M059J (cell line): ENCODE measurements at regions not wholly inside any gene's neighbourhood (a gene's known extent, or its start where the extent isn't known, plus 50 kb on each side); places are given as distances from the start of the nearest gene placed in this dataset.
A peak's percentile ranks its signal among the peaks of the same experiment; 100 is the strongest.
"Not testable (repeated sequence)": the region's sequence is repeated elsewhere in the genome, so short reads cannot be mapped to it uniquely, and the experiment has no call there.

Source experiments
- DNase-seq: peaks from one replicate; pipeline ENCODE4 v3.0.0-alpha.2; 2012; ENCODE audit warnings: low read depth

DNA sequence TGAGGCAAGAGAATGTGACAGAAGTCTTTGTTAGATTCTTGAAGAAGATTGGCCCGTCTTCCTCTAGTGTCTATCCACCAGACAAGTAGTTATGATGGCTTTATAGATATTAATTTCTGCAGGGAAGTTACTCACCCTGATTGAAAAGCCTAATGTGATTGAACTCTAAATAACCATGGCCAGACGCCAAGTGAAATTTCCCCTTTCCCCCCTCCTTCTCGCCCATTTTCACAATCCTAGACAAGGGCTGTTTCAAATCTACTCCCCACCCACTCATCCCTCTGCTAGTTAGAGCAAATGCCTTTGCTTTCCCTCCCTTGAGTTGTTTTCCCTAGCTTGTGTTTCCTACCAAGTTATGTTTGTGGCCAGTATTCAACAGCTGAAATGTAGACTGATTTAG lies 182.5 kb downstream of the TMEM167A start:
- DNase-seq: no peak

DNA sequence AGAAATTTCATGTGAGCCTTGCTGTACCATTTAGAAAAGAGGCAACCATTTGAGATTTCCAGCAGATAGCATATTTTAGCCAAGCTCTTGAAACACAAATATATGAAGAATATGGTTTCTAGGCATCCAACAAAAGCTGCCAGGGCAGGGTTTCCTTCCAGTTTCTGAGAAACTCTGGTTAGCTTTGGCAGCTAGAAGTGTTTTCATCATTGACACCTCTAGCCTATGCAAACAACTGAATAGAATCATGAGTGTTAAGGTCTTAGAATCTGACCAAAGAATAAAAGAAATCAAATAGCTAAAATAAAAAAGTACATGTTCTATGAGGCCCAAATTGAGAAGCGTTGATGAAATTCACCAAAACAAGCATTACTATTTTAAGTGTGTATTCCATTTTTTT lies 188.1 kb downstream of the TMEM167A start:
- no peak for DNase-seq

DNA sequence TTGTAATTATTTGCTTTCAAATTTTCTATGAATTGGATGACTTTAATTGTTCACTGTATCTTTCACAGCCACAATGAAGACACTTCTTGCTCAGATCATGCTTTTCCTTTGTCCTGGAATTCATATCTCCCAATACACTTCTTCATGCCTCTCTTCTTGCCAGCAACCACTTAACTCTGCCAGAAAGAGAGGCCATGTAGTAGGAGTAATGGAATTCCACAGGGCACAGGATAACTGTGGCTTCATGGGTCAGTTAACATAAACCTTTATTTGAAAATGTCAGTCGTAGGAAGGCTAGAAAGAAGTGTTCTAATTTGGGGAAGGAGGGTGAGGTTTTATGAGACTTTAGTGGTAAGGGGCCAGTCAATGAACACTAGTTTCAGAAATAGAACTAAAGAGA lies 190.3 kb downstream of the TMEM167A start:
- DNase-seq: peak; percentile 40

DNA sequence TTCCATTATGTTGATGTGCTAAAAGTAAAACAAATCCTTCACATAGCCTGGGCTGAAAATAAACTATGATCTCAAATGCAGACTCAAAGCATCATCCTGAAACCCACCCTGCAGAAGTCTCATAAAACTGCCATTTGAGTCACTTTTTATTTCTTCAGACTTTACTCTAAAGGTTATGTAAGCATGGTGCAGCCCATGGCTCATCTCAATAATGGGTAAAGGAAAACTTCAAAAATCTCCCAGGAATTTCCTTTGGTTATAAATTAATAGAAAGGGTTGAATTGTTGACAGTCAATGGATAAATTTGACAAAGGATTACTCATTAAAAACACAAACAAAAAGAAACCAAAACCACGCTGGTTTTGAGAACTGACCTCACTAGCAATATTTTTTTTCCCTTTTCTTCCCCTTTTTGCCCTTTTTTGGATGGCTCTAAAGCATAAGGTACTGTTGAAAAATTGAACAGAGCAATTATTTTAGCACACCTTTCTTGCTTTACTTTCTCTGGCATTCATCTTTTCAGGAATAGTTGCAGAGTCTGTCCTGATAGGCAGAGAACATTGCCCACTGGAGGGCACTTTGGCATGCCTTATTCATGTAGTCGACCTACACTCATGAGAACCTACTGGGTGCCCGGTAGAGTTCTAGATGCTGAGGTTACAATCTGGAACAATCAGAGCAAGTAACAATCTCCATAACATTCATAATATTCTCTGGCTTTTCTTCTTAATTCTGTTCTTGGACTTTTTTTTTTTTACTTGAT lies 191.4 kb downstream of the TMEM167A start:
- peak; percentile 65 for DNase-seq

DNA sequence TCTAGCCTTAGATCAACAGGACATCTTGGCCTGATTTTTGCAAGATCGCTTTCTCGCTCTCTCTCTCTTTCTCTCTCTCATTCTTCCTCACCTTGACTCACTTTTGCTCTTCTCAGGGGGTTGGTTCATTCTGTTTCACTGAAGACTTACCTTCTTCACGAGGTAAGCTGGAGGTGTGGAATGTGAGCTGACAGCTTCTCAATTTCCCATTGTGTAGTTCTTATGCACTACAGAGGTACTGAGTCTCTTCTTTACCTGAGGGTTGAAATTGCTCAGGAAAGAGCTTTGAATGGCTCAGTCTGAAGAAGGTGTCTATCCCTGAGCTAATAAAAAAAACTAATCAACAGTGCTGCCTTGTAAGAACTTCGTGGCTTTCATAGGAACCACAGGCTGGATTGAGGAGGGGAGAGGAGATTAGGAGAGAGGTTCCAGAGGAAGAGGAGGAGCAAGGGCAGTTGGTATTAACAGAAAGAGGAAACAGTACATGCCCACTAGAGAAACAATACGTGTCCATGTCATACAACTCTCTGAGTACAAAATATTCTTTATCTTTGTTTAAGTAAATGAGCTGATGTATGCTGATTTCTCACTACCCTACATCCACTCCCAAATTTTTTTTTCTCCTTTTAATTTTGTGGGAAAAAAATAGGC lies 192.2 kb downstream of the TMEM167A start:
- DNase-seq: no peak

DNA sequence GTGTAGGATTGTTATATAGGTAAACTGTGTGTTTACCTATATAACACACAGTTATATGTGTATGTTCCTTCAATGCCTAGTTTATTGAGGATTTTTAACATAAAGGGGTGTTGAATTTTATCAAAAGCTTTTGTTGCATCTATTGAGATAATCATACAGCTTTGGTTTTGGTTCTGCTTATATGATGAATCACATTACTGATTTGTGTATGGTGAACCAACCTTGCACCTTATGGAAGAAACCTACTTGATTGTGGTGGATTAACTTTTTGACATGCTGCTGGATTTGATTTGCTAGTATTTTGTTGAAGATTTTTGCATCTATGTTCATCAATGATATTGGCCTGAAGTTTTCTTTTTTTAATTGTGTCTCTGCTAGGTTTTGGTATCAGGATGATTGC lies 194.9 kb downstream of the TMEM167A start:
- no peak for DNase-seq

DNA sequence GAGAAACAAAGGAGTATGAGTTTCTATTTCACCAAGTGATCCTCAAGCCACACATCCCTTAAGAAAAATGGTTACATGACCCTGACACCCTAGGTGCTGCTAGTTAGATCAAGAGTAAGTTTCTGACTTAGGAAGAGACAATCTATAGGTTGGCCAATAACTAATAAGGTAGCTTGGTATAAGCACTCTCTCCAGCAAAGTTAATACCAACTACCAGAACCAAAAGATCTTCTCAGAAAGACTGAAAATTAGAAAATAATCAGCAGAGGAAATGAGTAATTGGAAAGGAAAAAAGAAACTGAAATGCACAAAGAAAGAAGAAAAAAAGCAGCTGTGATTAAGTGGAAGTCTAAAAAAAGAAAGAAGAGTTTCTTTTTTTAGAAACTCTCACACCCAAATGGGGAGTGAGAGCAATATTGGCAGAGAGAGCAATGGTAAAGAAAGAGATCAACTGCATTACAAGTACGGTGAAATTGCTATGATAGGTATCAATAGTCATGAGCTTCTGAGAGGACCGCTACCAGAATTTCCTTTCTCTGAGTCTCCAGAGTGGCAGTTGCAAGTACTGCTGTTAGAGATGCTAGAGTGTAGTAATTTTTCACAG lies 195.5 kb downstream of the TMEM167A start:
- DNase-seq: no peak

DNA sequence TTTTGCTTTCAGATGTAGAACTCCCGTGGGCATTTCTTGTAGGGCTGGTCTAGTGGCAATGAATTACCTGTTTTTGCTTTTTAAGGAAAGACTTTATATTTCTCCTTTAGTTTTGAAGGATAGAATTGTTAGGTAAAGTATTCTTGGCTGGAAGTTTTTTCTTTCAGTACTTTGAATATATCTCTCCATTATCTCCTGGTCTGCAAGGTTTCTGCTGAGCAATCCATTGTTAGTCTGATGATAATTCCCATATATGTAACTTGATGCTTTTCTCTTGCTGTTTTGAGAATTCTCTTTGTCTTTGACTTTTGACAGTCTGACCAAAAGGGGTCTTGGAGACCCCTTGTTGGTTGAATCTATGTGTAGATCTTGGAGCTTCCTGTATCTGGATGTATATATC lies 198.1 kb downstream of the TMEM167A start:
- DNase-seq: no peak

DNA sequence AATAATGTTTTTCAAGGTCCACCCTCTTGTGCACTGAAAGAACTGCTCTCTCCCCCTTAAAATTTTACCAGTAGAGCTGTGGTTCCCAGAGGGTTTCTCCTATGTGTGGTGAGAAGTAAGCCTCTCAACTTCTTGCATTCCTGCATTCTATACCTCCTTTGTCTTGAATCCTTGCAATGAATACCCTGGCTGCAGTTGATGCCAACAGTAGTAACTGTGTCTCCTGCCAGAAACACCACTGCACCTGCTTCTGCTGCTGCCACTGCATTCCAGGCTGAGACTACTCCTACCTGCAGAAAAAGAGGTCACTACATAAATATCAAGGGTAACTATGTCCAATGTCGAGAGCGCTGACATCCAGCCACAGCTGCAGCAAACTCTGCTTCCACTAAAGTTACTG lies 203.7 kb downstream of the TMEM167A start:
- no peak for DNase-seq

DNA sequence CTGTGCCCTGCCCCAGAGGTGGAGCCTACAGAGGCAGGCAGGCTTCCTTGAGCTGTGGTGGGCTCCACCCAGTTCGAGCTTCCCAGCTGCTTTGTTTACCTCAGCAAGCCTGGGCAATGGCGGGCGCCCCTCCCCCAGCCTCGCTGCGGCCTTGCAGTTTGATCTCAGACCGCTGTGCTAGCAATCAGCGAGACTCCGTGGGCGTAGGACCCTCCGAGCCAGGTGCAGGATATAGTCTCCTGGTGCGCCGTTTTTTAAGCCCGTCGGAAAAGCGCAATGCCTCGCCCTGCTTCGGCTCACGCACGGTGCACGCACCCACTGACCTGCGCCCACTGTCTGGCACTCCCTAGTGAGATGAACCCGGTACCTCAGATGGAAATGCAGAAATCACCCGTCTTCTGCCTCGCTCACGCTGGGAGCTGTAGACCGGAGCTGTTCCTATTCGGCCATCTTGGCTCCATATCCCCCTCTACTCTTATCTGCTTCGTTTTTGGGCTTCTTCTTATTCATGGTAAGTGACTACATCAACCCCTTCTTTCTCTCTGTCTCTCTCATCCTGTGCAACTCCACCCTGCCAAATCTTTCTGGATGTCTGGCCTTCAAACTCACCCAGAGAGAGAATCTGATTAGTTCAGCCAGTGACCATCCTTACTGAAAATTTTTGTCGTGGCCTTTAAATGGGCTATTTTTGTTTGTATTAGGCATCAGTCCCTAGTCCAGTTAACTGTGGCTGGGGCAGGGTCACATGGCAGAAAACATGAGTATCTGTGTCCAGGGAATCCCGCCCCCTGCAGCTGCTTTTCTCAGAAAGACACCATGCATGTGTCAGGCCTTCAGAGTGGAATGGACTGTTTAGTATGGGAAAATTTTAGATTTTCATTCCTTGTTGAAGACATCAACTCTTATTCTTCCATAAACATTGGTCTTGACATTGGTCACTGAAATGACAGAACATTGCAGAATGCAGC lies 204.6 kb downstream of the TMEM167A start:
- not testable (repeated sequence) for DNase-seq

DNA sequence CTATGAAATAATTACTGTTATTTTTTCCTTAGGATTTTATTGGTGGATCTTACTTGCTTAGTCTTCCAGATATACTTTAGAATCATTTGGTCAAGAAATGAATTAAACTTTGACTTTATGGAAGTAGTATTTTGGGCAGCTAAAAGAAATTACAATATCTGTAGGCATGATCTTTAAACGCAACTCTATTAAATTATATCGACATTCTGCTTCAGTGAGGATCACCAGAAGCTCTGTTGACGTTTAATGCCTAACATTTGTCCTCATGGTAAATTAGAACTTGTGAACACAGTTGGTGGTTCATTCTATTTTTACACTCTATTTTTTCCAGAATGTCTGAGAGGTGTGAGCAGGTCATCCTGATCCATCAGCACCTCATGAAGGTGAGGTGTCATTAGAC lies 211.6 kb downstream of the TMEM167A start:
- DNase-seq: no peak

DNA sequence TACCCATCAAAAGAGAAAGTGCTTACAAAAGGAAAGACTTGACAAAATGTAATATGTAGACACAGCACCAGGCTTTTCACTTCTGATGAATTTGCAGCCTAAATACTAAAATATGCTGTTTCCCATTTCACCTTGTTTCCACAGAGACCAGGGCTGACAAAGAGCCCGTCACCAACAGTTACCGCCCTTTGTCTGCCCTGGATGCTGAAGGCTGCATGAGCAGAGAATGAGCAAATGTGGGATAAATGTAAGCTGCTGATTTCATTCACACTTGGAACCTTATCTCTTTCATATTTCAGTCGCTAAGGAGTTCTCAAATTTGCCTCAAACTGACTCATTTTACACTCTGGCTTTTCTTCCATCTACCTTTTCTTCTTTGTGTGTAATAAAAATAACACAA lies 213.9 kb downstream of the TMEM167A start:
- no peak for DNase-seq

DNA sequence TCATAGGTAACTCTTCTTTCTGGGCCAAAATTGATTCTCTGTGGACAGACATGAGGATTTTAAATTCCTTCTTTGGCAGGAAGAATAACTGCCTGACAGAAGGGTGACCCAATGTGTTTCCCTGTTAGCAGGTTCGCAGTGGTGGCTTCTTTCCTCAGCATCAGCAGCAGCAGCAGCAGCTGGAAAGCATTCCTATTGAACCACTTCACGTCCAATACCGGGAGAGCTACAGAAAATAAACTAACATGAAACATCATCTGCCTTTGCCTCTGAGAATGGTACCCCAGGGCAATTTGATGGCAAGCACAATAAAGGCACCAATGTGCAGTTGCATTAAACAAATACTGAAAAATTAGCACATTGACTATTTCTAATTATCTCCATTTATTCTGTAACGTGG lies 214.5 kb downstream of the TMEM167A start:
- no peak for DNase-seq

DNA sequence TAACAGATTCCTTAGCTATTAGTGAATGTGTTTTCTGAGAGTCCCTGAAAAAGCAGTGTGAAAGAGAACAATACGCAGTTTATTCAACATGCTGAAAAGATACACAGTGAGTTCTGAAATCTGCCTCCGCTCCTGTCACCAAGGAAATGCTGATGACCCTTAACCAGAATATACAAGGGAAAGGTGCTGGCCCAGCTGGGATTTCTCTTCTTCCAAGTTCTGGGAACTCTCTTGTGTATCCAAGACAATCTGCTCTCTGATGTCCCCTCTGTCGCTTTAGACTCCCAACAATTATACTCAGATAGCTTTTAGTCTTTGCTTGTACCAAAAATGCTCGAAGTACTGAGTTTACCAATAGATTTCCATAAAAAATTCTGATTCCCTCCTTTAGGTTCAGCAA lies 214.9 kb downstream of the TMEM167A start:
- DNase-seq: no peak

DNA sequence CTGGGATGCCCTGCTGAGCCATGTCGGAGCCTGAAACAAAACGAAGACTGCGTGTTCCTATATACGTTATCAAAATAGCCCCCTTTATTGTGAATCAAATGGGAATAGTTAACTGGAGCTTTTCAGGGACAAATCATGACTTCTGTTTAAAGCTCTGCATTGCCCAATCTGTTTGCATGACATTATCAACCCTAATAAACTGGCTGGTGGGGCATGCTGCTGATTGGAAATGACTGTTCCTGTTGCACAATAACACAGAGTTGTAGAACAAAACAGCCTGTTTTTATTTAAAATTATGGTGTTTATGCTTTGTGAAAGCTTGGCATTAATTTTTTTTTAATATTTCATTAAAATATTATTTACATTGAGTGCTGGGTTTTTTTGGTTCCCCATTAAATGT lies 215.5 kb downstream of the TMEM167A start:
- DNase-seq: no peak

DNA sequence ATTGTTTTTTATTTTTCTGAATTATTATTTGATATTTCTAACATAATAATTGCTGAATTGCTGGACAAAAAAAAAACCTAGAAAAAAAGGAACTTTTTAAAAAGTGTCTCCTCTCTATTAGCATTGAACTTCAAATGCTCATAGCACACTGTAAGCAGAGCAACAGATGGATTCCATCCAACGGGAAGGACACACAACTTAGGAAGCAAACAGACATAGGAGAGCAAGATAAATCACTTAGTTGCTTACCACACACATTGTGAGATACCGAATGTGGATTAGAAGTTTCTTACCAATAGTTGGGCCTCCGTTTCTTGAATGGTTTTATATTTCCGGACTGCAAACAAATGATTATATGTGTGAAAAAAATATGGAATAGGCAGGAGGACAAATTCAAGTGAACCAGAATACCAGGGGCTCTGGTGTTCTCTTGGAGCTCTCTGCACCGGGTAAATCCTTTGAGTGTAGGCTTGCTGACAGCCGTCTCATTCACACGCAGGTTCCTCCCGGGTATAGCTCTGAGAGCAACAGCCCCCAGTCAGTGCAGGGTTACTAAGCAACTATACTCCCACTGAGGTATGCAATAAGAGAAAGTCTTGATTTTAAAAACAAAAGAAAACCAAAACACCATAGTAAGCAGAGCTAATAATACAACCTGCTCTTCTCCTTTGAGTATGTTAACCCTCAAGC lies 217.6 kb downstream of the TMEM167A start:
- DNase-seq: no peak

DNA sequence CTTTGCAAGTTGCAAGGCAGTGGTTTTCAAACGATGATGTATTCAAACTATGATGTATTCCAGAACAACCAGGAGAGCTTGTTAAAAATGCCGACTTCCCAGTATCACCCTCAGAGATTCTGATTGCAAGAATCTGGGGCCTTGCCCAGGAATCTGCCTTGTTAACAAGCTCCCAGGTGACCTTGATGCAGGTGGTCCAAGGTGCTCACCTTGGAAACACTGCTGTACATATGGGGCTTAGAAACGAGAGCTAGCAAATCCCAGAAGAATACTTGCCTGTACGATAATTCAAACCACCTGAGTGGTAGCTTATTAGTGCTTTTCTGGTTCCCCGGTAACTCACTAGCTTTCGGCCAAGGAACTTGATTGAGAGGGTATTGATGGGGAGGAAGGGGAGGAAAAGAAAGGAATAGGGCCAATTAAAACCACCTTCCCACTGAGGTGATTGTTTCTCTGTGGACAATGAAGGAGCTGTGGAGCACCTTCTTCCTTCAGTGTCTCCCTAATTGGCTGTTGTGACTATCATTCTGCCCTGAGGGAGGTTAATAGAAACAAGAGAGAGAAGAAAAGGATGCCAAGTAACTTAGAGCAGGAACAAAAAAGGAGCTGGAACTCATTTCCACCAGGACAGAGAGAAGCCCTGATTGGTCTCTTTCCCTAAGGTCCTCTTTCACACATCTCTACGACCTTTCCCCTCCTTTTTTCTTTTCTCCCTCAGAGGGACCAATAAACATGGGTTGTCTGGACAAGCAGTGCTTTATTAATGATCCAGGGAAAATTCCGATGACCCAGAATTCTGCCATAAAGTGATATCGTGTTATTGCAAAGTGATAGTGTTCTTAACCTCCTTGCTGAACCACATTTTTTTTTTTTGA lies 218.8 kb downstream of the TMEM167A start:
- peak; percentile 11 for DNase-seq

DNA sequence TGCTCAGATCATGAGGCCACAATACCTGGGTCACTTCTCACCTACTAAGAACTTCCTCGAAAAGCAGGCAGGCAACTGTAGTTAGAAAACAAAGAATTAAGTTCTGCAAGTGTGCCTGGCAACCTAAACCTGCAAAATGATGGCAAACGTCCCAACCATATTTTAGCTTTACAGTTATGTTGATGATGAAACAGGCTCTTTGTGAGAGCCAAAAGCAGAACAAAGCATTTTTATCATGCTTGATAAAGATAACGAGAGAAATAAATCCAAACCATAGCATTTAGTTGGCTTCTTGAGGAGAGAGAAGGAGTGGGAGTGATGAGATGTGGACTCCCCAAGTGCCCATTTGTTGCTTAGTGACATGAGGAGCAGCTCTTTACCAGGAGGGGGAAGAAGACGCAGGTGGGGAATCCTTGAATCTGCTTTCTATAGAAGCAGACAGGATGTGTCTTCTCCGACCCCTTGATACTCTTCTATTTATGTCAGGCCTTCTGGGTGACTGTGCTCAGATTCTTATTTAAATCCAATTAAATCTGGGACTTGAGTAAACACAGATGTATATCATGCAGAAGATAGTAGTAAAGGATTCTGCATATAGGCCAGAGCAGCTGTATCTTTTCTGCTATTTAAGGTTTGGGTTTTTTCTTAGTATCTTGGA lies 221.2 kb downstream of the TMEM167A start:
- DNase-seq: no peak

DNA sequence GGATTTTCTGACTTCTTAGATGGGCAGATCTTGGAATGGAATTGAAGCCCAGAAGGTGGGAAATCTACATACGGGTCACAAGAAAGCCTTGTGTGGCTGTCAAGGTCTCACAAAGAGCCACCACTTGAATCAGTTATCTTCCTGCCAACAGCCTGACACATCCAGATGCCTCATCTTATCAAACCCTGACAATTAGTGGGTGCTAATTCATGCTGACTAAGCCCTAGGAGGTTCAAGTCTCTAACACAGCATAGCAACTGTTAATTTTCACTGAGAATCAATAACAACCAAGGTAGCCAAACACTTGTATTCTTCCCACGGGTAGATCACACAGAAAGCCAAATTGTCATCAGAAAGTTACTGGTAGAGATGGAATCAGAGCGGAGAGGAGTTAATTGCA lies 222.2 kb downstream of the TMEM167A start:
- DNase-seq: no peak

DNA sequence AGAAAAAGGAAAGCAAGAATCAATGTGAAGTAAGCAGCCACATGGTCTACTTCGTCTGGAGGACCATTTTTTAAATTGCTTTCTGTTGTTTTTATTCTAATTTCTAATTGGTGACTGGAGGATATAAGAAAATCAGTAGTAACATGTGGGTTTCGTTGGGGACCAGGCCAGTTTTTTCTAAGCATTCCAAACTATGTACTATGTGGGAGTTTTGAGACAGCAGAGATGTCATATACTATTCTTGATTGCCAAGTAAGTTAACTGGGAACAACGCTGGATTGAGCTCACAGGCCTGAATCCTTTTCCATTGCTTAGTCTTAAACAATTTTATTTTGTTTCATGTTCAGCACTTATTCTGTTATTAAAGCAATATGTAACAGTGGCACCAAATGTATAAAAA lies 225.7 kb downstream of the TMEM167A start:
- no peak for DNase-seq
